CD4-positive, alpha-beta T cell (primary cell): ENCODE measurements at regions not wholly inside any gene's neighbourhood (a gene's known extent, or its start where the extent isn't known, plus 50 kb on each side); places are given as distances from the start of the nearest gene placed in this dataset.

ENCODE experiments used
- ATAC-seq: fragments of 200-7000 bp; cut with Tn5 transposase; one replicate; pipeline ENCODE4 v1.10.0; 2022; ENCODE audit warnings: mild to moderate bottlenecking; ENCODE audit not compliant: poor library complexity
- CTCF ChIA-PET: fragments of 350-600 bp; sonication (Branson Sonifier 250); formaldehyde crosslinking; loops from one replicate; lab custom pipeline; 2021; ENCODE audit warnings: antibody characterized with exemption, inconsistent platforms; lab: Charles Lee
- POLR2A ChIA-PET: fragments of 350-600 bp; sonication (Branson Sonifier 250); formaldehyde crosslinking; loops from one replicate; lab custom pipeline; 2021; ENCODE audit warnings: antibody characterized with exemption, inconsistent platforms; lab: Charles Lee
- DNase-seq, 14 experiments: peaks; one replicate each; pipeline ENCODE4 v3.0.0-alpha.2; 2013 to 2020; ENCODE audit warnings: mixed read lengths in 2 of 14
- H3K27ac ChIP-seq, 2 donors: one replicate each; pipeline versions ENCODE4 v1.5.1 to v1.7.0; 2013; ENCODE audit warnings: low read length in 2 of 2, low read depth in 1 of 2, mild to moderate bottlenecking in 1 of 2
- H3K27me3 ChIP-seq, 2 experiments: 1 replicate in 1 of 2; 2 replicates in 1 of 2; pipeline versions ENCODE4 v1.6.1 to v1.7.0; 2013; ENCODE audit warnings: low read length in 2 of 2, control low read depth in 1 of 2, mild to moderate bottlenecking in 1 of 2, moderate library complexity in 1 of 2; ENCODE audit not compliant: insufficient read depth in 2 of 2, control insufficient read depth in 1 of 2
- H3K36me3 ChIP-seq: one replicate; pipeline ENCODE4 v1.6.1; 2013; ENCODE audit warnings: low read length, control low read depth; ENCODE audit not compliant: insufficient read depth
- H3K4me1 ChIP-seq: one replicate; pipeline ENCODE4 v1.6.1; 2013; ENCODE audit warnings: low read length, control low read depth; ENCODE audit not compliant: insufficient read depth
- H3K4me3 ChIP-seq: one replicate; pipeline ENCODE4 v1.5.1; 2013; ENCODE audit warnings: mild to moderate bottlenecking, low read length, moderate library complexity
- H3K9me3 ChIP-seq, 2 experiments: 1 replicate in 1 of 2; 2 replicates in 1 of 2; pipeline versions ENCODE4 v1.6.1 to v1.7.0; 2013; ENCODE audit warnings: low read length in 2 of 2, mild to moderate bottlenecking in 2 of 2, control low read depth in 1 of 2, moderate library complexity in 1 of 2; ENCODE audit not compliant: control insufficient read depth in 1 of 2, insufficient read depth in 1 of 2
- H3K27ac Mint-ChIP-seq: one replicate; pipeline ENCODE4 v1.8.0; 2020; ENCODE audit warnings: mixed read lengths
- H3K27me3 Mint-ChIP-seq: one replicate; pipeline ENCODE4 v1.8.0; 2021; ENCODE audit warnings: mixed read lengths
- H3K36me3 Mint-ChIP-seq: one replicate; pipeline ENCODE4 v1.8.0; 2021; ENCODE audit warnings: low read depth, mixed read lengths
- H3K4me1 Mint-ChIP-seq: one replicate; pipeline ENCODE4 v1.8.0; 2021; ENCODE audit warnings: low read depth, mixed read lengths
- H3K4me3 Mint-ChIP-seq: one replicate; pipeline ENCODE4 v1.8.0; 2020; ENCODE audit warnings: mild to moderate bottlenecking, mixed read lengths
- H3K9me3 Mint-ChIP-seq: one replicate; pipeline ENCODE4 v1.8.0; 2020; ENCODE audit warnings: mixed read lengths
- CTCF ChIP-seq: fragments of 200-600 bp; IDR thresholded peaks from one replicate; pipeline ENCODE4 v1.8.0; 2022; ENCODE audit warnings: antibody characterized with exemption, mild to moderate bottlenecking
- intact Hi-C, 2 experiments: fragments of 100-400 bp; cut with DNase I in 1 of 2; cut with micrococcal nuclease in 1 of 2; formaldehyde crosslinking; loops; one replicate each; pipeline versions ENCODE4 v1.15.1 to v1.9.0; 2023 to 2025; cut with DNase I, micrococcal nuclease

- H3K27ac ChIP-seq, result no peak overlapping the region
- H3K4me1 ChIP-seq, result no peaks in the 10 kb centered on the region
- Mint-ChIP-seq H3K36me3 (no peaks in the 10 kb centered on the region), H3K4me1 (no peaks in the 10 kb centered on the region), H3K9me3 (no peaks in the 10 kb centered on the region), H3K4me3 (no peak overlapping the region), H3K27me3 (no peaks in the 10 kb centered on the region), H3K27ac (no peak overlapping the region)
- no peaks in the 10 kb centered on the region for H3K9me3 ChIP-seq
- H3K27me3 ChIP-seq, result no peaks in the 10 kb centered on the region
- no peak overlapping the region for H3K4me3 ChIP-seq
- DNase-seq (no peak), ATAC-seq (no peak)
- no peak for TF ChIP-seq CTCF
- ChIA-PET CTCF (no interaction called here), POLR2A (no interaction called here)
- intact Hi-C loops, result no loop called here
- H3K36me3 ChIP-seq, result no peaks in the 10 kb centered on the region
These were observed 396.4 kb downstream of the EDEM1 start for GRCh38 chr3:5583920-5584319.

- no peak overlapping the region for H3K27ac ChIP-seq
- no peaks in the 10 kb centered on the region for H3K36me3 Mint-ChIP-seq
These were observed 397.6 kb downstream of the EDEM1 start for GRCh38 chr3:5585085-5585484.

GRCh38 chr3:5606884-5607472 lies 419.5 kb downstream of the EDEM1 start:
- no peak for ATAC-seq

More at GRCh38 chr3:5585085-5585484, 397.6 kb downstream of the EDEM1 start:
- Mint-ChIP-seq H3K27ac (no peak overlapping the region), H3K4me1 (no peaks in the 10 kb centered on the region), H3K27me3 (no peaks in the 10 kb centered on the region), H3K9me3 (peaks cover 2% of the 10 kb centered on the region), H3K4me3 (no peak overlapping the region)
- Histone ChIP-seq H3K36me3 (no peaks in the 10 kb centered on the region), H3K27me3 (no peaks in the 10 kb centered on the region), H3K9me3 (no peaks in the 10 kb centered on the region), H3K4me1 (no peaks in the 10 kb centered on the region), H3K4me3 (no peak overlapping the region)
- ChIA-PET POLR2A (no interaction called here), CTCF (no interaction called here)
- intact Hi-C loops, result no loop called here
- ATAC-seq, result no peak
- no peak for TF ChIP-seq CTCF
- DNase-seq, result no peak

More at GRCh38 chr3:5606884-5607472, 419.5 kb downstream of the EDEM1 start:
- no peaks in the 10 kb centered on the region for H3K4me1 Mint-ChIP-seq
- H3K4me3 Mint-ChIP-seq, result no peak overlapping the region
- Histone ChIP-seq H3K4me1 (no peaks in the 10 kb centered on the region), H3K36me3 (no peaks in the 10 kb centered on the region), H3K27ac (no peak overlapping the region), H3K4me3 (no peak overlapping the region), H3K9me3 (peaks cover 0 to 3% of the 10 kb centered on the region in 2 experiments), H3K27me3 (no peaks in the 10 kb centered on the region)
- ChIA-PET POLR2A (no interaction called here), CTCF (no interaction called here)
- TF ChIP-seq CTCF, result no peak
- no peak for DNase-seq
- H3K27me3 Mint-ChIP-seq, result no peaks in the 10 kb centered on the region
- no peak overlapping the region for H3K27ac Mint-ChIP-seq
- no peaks in the 10 kb centered on the region for H3K36me3 Mint-ChIP-seq
- H3K9me3 Mint-ChIP-seq, result peaks cover 11% of the 10 kb centered on the region
- intact Hi-C loops, result no loop called here
